ENCODE measurements at regions not wholly inside any gene's neighbourhood (a gene's known extent, or its start where the extent isn't known, plus 50 kb on each side); places are given as distances from the start of the nearest gene placed in this dataset.

DNA sequence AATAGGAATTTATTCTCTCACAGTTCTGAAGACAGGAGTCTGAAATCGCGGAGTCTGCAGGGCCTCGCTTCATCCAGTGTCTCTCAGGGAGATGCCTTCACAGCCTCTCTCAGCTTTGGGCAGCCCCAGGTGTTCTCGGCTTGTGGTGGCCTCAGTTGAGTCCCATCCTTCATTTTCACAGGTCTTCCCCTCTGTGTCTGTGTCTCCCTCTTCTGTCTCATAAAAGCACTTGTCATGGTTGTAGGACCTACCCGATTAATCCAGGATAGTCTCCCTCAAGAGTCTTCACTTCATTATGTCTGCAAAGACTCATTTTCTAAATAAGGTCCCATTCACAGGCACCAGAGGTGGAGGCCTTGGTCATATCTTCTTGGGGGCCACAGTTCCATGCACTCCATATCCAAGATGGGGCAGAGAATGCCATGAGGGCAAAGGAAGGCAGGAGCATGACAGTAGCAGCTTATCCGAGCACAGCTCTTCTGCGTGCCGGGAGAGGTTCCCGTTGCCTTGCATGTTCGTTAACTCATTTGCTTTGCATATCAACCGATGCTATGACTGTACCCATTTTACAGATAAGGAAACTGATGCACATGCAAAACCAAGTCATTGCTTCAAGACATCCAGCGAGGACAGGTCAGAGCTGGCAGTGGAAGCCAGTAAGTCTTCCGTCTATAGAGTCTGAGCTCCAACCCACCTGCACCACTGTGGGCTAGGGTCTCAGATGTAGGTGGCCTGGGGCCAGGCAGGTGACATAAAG lies 363.8 kb upstream of the SULF2 start:
- TF ChIP-seq, protein P1, sequence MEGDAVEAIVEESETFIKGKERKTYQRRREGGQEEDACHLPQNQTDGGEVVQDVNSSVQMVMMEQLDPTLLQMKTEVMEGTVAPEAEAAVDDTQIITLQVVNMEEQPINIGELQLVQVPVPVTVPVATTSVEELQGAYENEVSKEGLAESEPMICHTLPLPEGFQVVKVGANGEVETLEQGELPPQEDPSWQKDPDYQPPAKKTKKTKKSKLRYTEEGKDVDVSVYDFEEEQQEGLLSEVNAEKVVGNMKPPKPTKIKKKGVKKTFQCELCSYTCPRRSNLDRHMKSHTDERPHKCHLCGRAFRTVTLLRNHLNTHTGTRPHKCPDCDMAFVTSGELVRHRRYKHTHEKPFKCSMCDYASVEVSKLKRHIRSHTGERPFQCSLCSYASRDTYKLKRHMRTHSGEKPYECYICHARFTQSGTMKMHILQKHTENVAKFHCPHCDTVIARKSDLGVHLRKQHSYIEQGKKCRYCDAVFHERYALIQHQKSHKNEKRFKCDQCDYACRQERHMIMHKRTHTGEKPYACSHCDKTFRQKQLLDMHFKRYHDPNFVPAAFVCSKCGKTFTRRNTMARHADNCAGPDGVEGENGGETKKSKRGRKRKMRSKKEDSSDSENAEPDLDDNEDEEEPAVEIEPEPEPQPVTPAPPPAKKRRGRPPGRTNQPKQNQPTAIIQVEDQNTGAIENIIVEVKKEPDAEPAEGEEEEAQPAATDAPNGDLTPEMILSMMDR (IDR thresholded peaks at IDR 0.05), result no peak
- no peak for TF ChIP-seq POLR2A (IDR thresholded peaks at IDR 0.05)
